Adrenal gland (tissue), 5 donors: ENCODE measurements at regions not wholly inside any gene's neighbourhood (a gene's known extent, or its start where the extent isn't known, plus 50 kb on each side); places are given as distances from the start of the nearest gene placed in this dataset.

Experiments used
- POLR2A ChIP-seq, 2 donors: fragments of 450-650 bp; IDR thresholded peaks; one replicate each; pipeline ENCODE4 v1.6.1; 2017; ENCODE audit warnings: antibody characterized with exemption in 2 of 2, mild to moderate bottlenecking in 2 of 2, moderate library complexity in 1 of 2
- TF ChIP-seq, protein P1 (sequence below), 6 experiments: fragments of 450-650 bp in 4 of 6; fragments of 200-600 bp in 2 of 6; sonication (generic) in 1 of 6; IDR thresholded peaks; 1 replicate in 5 of 6; 2 replicates in 1 of 6; pipeline versions ENCODE4 v1.5.1 to v1.8.0; 2016 to 2021; ENCODE audit warnings: antibody characterized with exemption in 6 of 6, mild to moderate bottlenecking in 2 of 6, moderate library complexity in 1 of 6
- donor health status: DM: no; HTN: no; CAD: no.

DNA sequence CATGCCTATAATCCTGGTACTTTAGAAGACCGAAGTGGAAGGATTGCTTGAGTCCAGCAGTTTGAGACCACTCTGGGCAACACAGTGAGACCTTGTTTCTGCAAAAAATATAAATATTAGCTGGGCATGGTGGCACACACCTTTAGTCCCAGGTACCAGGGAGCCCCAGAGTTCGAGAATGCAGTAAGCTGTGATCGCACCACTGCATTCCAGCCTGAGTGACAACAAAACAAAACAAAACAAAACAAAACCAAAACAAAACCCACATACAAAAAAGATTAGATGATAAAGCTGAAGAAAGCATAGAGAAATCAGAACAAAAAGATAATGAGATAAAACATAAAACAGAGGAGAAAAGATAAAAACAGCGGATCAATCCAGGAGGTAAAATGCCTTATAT, 62.1 kb downstream of the TCF20 start:
- no peak for TF ChIP-seq POLR2A (IDR thresholded peaks at IDR 0.05)
- TF ChIP-seq, protein P1, sequence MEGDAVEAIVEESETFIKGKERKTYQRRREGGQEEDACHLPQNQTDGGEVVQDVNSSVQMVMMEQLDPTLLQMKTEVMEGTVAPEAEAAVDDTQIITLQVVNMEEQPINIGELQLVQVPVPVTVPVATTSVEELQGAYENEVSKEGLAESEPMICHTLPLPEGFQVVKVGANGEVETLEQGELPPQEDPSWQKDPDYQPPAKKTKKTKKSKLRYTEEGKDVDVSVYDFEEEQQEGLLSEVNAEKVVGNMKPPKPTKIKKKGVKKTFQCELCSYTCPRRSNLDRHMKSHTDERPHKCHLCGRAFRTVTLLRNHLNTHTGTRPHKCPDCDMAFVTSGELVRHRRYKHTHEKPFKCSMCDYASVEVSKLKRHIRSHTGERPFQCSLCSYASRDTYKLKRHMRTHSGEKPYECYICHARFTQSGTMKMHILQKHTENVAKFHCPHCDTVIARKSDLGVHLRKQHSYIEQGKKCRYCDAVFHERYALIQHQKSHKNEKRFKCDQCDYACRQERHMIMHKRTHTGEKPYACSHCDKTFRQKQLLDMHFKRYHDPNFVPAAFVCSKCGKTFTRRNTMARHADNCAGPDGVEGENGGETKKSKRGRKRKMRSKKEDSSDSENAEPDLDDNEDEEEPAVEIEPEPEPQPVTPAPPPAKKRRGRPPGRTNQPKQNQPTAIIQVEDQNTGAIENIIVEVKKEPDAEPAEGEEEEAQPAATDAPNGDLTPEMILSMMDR (IDR thresholded peaks at IDR 0.05), result no peak
